Liver (tissue), 3 donors: ENCODE measurements at regions not wholly inside any gene's neighbourhood (a gene's known extent, or its start where the extent isn't known, plus 50 kb on each side); places are given as distances from the start of the nearest gene placed in this dataset.

Source experiments
- ATF3 ChIP-seq: IDR thresholded peaks from 2 replicates; pipeline ENCODE4 v1.6.1; 2016; ENCODE audit warnings: antibody characterized with exemption
- CTCF ChIP-seq: fragments of 150-350 bp; IDR thresholded peaks from 2 replicates; pipeline ENCODE4 v1.5.1; 2017; ENCODE audit warnings: improper control_type of control experiment, low read depth, low read length; ENCODE audit not compliant: missing input control
- EGR1 ChIP-seq, 2 donors: IDR thresholded peaks; 2 replicates each; pipeline ENCODE4 v1.6.1; 2016 to 2018; ENCODE audit warnings: antibody characterized with exemption in 2 of 2, low read depth in 2 of 2
- FOXA1 ChIP-seq: IDR thresholded peaks from 2 replicates; pipeline ENCODE4 v1.6.1; 2016; ENCODE audit warnings: antibody characterized with exemption
- GABPA ChIP-seq, 2 donors: IDR thresholded peaks in 1 of 2; conservative IDR thresholded peaks in 1 of 2; 2 replicates each; pipeline ENCODE4 v1.6.1; 2016; ENCODE audit warnings: antibody characterized with exemption in 2 of 2, mild to moderate bottlenecking in 1 of 2, moderate library complexity in 1 of 2
- JUND ChIP-seq, 2 donors: IDR thresholded peaks; 2 replicates each; pipeline ENCODE4 v1.6.1; 2016; ENCODE audit warnings: antibody characterized with exemption in 2 of 2
- MAX ChIP-seq: IDR thresholded peaks from 2 replicates; pipeline ENCODE4 v1.6.1; 2016; ENCODE audit warnings: antibody characterized with exemption
- NR2F2 ChIP-seq: IDR thresholded peaks from 2 replicates; pipeline ENCODE4 v1.6.1; 2016; ENCODE audit warnings: antibody characterized with exemption
- RAD21 ChIP-seq, 2 donors: IDR thresholded peaks; 2 replicates each; pipeline ENCODE4 v1.6.1; 2016; ENCODE audit warnings: antibody characterized with exemption in 2 of 2, mild to moderate bottlenecking in 2 of 2
- RXRA ChIP-seq, 2 donors: IDR thresholded peaks; 2 replicates each; pipeline ENCODE4 v1.6.1; 2017 to 2018; ENCODE audit warnings: antibody characterized with exemption in 2 of 2, mild to moderate bottlenecking in 1 of 2
- SP1 ChIP-seq: IDR thresholded peaks from 2 replicates; pipeline ENCODE4 v1.6.1; 2018; ENCODE audit warnings: antibody characterized with exemption, mild to moderate bottlenecking
- TAF1 ChIP-seq: conservative IDR thresholded peaks from 2 replicates; pipeline ENCODE4 v1.6.1; 2016; ENCODE audit warnings: antibody characterized with exemption, mild to moderate bottlenecking
- ZBTB33 ChIP-seq: IDR thresholded peaks from 2 replicates; pipeline ENCODE4 v1.6.1; 2016; ENCODE audit warnings: antibody characterized with exemption
- donor health status: healthy.
- donor health status: healthy.

- TF ChIP-seq CTCF (no peak), EGR1 (IDR thresholded peaks at IDR 0.05; ENCODE audit: low read depth in 2 of 2) (no peak), GABPA (IDR thresholded peaks at IDR 0.05 in 1 of 2, conservative IDR thresholded peaks at IDR 0.05 in 1 of 2) (no peak), JUND (IDR thresholded peaks at IDR 0.05) (no peak), NR2F2 (no peak), MAX (no peak), ATF3 (no peak), FOXA1 (no peak), ZBTB33 (no peak), SP1 (no peak), TAF1 (no peak), RXRA (IDR thresholded peaks at IDR 0.05) (no peak), RAD21 (IDR thresholded peaks at IDR 0.05) (no peak)
Observed at GRCh38 chr3:103614719-103615118, 1179.9 kb downstream of the ZPLD1 start.
